H9 (cell line): ENCODE measurements at regions not wholly inside any gene's neighbourhood (a gene's known extent, or its start where the extent isn't known, plus 50 kb on each side); places are given as distances from the start of the nearest gene placed in this dataset.

Source experiments
- DNase-seq: peaks from one replicate; pipeline ENCODE4 v3.0.0-alpha.2; 2017
- H2AFZ ChIP-seq: one replicate; pipeline ENCODE4 v1.6.1; 2013; ENCODE audit warnings: mild to moderate bottlenecking, low read length, control low read depth, moderate library complexity
- H2AK5ac ChIP-seq: 2 replicates; pipeline ENCODE4 v1.6.1; 2013; ENCODE audit warnings: low read length, control low read depth, mixed read lengths; ENCODE audit not compliant: insufficient read length
- H2BK120ac ChIP-seq: one replicate; pipeline ENCODE4 v1.6.1; 2013; ENCODE audit warnings: low read depth, mild to moderate bottlenecking, low read length, control low read depth, inconsistent platforms; ENCODE audit not compliant: poor library complexity, severe bottlenecking
- H2BK12ac ChIP-seq: 2 replicates; pipeline ENCODE4 v1.6.1; 2013; ENCODE audit warnings: low read length, control low read depth, mixed read lengths, low read depth; ENCODE audit not compliant: insufficient read length
- H2BK15ac ChIP-seq: 2 replicates; pipeline ENCODE4 v1.6.1; 2013; ENCODE audit warnings: low read depth, low read length, control low read depth
- H2BK20ac ChIP-seq: one replicate; pipeline ENCODE4 v1.6.1; 2013; ENCODE audit warnings: low read depth, mild to moderate bottlenecking, low read length, control low read depth, inconsistent platforms; ENCODE audit not compliant: poor library complexity, severe bottlenecking
- H2BK5ac ChIP-seq: 2 replicates; pipeline ENCODE4 v1.6.1; 2013; ENCODE audit warnings: low read length, control low read depth, mixed read lengths; ENCODE audit not compliant: insufficient read length
- H3K14ac ChIP-seq: 2 replicates; pipeline ENCODE4 v1.6.1; 2013; ENCODE audit warnings: low read length, control low read depth; ENCODE audit not compliant: insufficient read depth
- H3K18ac ChIP-seq: 2 replicates; pipeline ENCODE4 v1.6.1; 2013; ENCODE audit warnings: low read depth, mild to moderate bottlenecking, mixed read lengths, low read length, control low read depth; ENCODE audit not compliant: insufficient read length
- H3K23ac ChIP-seq: 2 replicates; pipeline ENCODE4 v1.6.1; 2013; ENCODE audit warnings: low read length, control low read depth, mixed read lengths, low read depth; ENCODE audit not compliant: insufficient read length
- H3K23me2 ChIP-seq: 2 replicates; pipeline ENCODE4 v1.6.1; 2013; ENCODE audit warnings: low read depth, mild to moderate bottlenecking, mixed read lengths, low read length, control low read depth; ENCODE audit not compliant: insufficient read length, poor library complexity, severe bottlenecking
- H3K27ac ChIP-seq: 2 replicates; pipeline ENCODE4 v1.5.1; 2013; ENCODE audit warnings: low read length, control low read depth, mixed read lengths, low read depth; ENCODE audit not compliant: insufficient read length
- H3K27me3 ChIP-seq: 2 replicates; pipeline ENCODE4 v1.6.1; 2013; ENCODE audit warnings: low read length, control low read depth, inconsistent platforms; ENCODE audit not compliant: insufficient read depth
- H3K4ac ChIP-seq: 2 replicates; pipeline ENCODE4 v1.6.1; 2013; ENCODE audit warnings: low read depth, mild to moderate bottlenecking, control low read depth, inconsistent platforms, low read length, moderate library complexity
- H3K4me1 ChIP-seq: 2 replicates; pipeline ENCODE4 v1.6.1; 2013; ENCODE audit warnings: low read length, control low read depth, inconsistent platforms; ENCODE audit not compliant: insufficient read depth
- H3K4me2 ChIP-seq: 2 replicates; pipeline ENCODE4 v1.6.1; 2013; ENCODE audit warnings: low read length, control low read depth, mixed read lengths; ENCODE audit not compliant: insufficient read length, insufficient read depth
- H3K56ac ChIP-seq: 2 replicates; pipeline ENCODE4 v1.6.1; 2013; ENCODE audit warnings: low read depth, mild to moderate bottlenecking, mixed read lengths, low read length, control low read depth; ENCODE audit not compliant: insufficient read length
- H3K79me1 ChIP-seq: 2 replicates; pipeline ENCODE4 v1.6.1; 2013; ENCODE audit warnings: low read depth, mild to moderate bottlenecking, moderate library complexity, low read length, control low read depth, inconsistent platforms; ENCODE audit not compliant: insufficient read depth, poor library complexity, severe bottlenecking
- H3K79me2 ChIP-seq: 2 replicates; pipeline ENCODE4 v1.6.1; 2013; ENCODE audit warnings: low read length, control low read depth, inconsistent platforms; ENCODE audit not compliant: insufficient read depth
- H3K9ac ChIP-seq: 2 replicates; pipeline ENCODE4 v1.6.1; 2013; ENCODE audit warnings: low read length, control low read depth, mixed read lengths; ENCODE audit not compliant: insufficient read length; ENCODE audit errors: extremely low read depth
- H3K9me3 ChIP-seq: one replicate; pipeline ENCODE4 v1.6.1; 2013; ENCODE audit warnings: low read depth, low read length, inconsistent platforms; ENCODE audit not compliant: control insufficient read depth
- H3T11ph ChIP-seq: one replicate; pipeline ENCODE4 v1.6.1; 2013; ENCODE audit warnings: mild to moderate bottlenecking, low read length, control low read depth, inconsistent platforms
- H4K20me1 ChIP-seq: one replicate; pipeline ENCODE4 v1.6.1; 2013; ENCODE audit not compliant: control insufficient read depth, insufficient read length, insufficient read depth
- H4K5ac ChIP-seq: 2 replicates; pipeline ENCODE4 v1.6.1; 2013; ENCODE audit warnings: low read depth, mild to moderate bottlenecking, mixed read lengths, low read length, control low read depth; ENCODE audit not compliant: insufficient read length
- H4K8ac ChIP-seq: replicated peaks from 2 replicates; pipeline ENCODE4 v1.6.1; 2013; ENCODE audit warnings: low read length, control low read depth, mixed read lengths, low read depth; ENCODE audit not compliant: insufficient read length
- H4K91ac ChIP-seq: 2 replicates; pipeline ENCODE4 v1.6.1; 2013; ENCODE audit warnings: low read depth, mild to moderate bottlenecking, moderate library complexity, mixed read lengths, low read length, control low read depth; ENCODE audit not compliant: insufficient read length
- H3K27ac Mint-ChIP-seq, 3 experiments: 2 replicates in 2 of 3; 3 replicates in 1 of 3; pipeline ENCODE4 v1.8.0; 2020 to 2021; ENCODE audit warnings: mixed read lengths in 3 of 3, mild to moderate bottlenecking in 1 of 3, moderate library complexity in 1 of 3
- H3K27me3 Mint-ChIP-seq: 2 replicates; pipeline ENCODE4 v1.8.0; 2021; ENCODE audit warnings: low read depth, mild to moderate bottlenecking, moderate library complexity, mixed read lengths
- H3K36me3 Mint-ChIP-seq, 3 experiments: 2 replicates in 2 of 3; 3 replicates in 1 of 3; pipeline ENCODE4 v1.8.0; 2020 to 2021; ENCODE audit warnings: low read depth in 3 of 3, mixed read lengths in 3 of 3; ENCODE audit not compliant: insufficient read depth in 1 of 3
- H3K4me1 Mint-ChIP-seq, 2 experiments: 2 replicates each; pipeline ENCODE4 v1.8.0; 2020; ENCODE audit warnings: mixed read lengths in 2 of 2
- H3K4me3 Mint-ChIP-seq, 2 experiments: 2 replicates in 1 of 2; 3 replicates in 1 of 2; pipeline ENCODE4 v1.8.0; 2020 to 2021; ENCODE audit warnings: mild to moderate bottlenecking in 2 of 2, mixed read lengths in 2 of 2, moderate library complexity in 1 of 2
- H3K9me3 Mint-ChIP-seq, 2 experiments: 2 replicates in 1 of 2; 3 replicates in 1 of 2; pipeline ENCODE4 v1.8.0; 2020; ENCODE audit warnings: mild to moderate bottlenecking in 2 of 2, mixed read lengths in 2 of 2, moderate library complexity in 1 of 2
- CTCF ChIP-seq: fragments of 200-600 bp; sonication (generic); conservative IDR thresholded peaks from 3 replicates; pipeline ENCODE4 v1.8.0; 2021; ENCODE audit warnings: antibody characterized with exemption, mild to moderate bottlenecking
- WGBS: extraction: QIAGEN DNeasy Blood & Tissue Kit; methylation state at CpG from one replicate; pipeline ENCODE4 v1.1.7; 2013; ENCODE audit warnings: missing lambda C conversion rate, low lambda C conversion rate, mixed read lengths; ENCODE audit not compliant: insufficient read length; ENCODE audit errors: extremely low coverage; 5-methylcytosine and 5-hydroxymethylcytosine counted together

- Histone ChIP-seq H3K23me2 (no peaks in the 10 kb centered on the region), H3K27ac (no peak overlapping the region), H3K9me3 (peaks cover 5% of the 10 kb centered on the region), H3K27me3 (no peaks in the 10 kb centered on the region), H4K20me1 (no peaks in the 10 kb centered on the region), H3K18ac (no peak overlapping the region), H4K91ac (no peak overlapping the region), H2BK5ac (no peak overlapping the region), H3K56ac (no peak overlapping the region), H3K9ac (no peak overlapping the region), H4K5ac (no peak overlapping the region), H3K4me2 (no peak overlapping the region), H3K23ac (no peak overlapping the region), H2BK120ac (no peak overlapping the region), H2BK20ac (no peak overlapping the region), H3K79me1 (no peaks in the 10 kb centered on the region), H2AK5ac (no peak overlapping the region), H2AFZ (no peak overlapping the region), H3K79me2 (no peaks in the 10 kb centered on the region), H3T11ph (no peak overlapping the region), H3K4me1 (no peaks in the 10 kb centered on the region), H4K8ac (no peak overlapping the region), H2BK15ac (no peak overlapping the region), H2BK12ac (no peak overlapping the region), H3K4ac (no peak overlapping the region), H3K14ac (no peak overlapping the region)
- WGBS: no CpG with 5 or more reads among the region's 5 CpGs
- DNase-seq: no peak
- no peak for TF ChIP-seq CTCF
- H3K36me3 Mint-ChIP-seq: peaks cover 5 to 25% (median 9%) of the 10 kb centered on the region in 3 experiments
- H3K9me3 Mint-ChIP-seq: peaks cover 40 to 44% of the 10 kb centered on the region in 2 experiments
- no peaks in the 10 kb centered on the region for H3K27me3 Mint-ChIP-seq
- H3K4me3 Mint-ChIP-seq: no peak overlapping the region
- H3K27ac Mint-ChIP-seq: no peak overlapping the region
- no peaks in the 10 kb centered on the region for H3K4me1 Mint-ChIP-seq
Measured at GRCh38 chr5:110823571-110823970, 84.8 kb downstream of the SLC25A46 start.
